ENCODE measurements at regions not wholly inside any gene's neighbourhood (a gene's known extent, or its start where the extent isn't known, plus 50 kb on each side); places are given as distances from the start of the nearest gene placed in this dataset.

DNA sequence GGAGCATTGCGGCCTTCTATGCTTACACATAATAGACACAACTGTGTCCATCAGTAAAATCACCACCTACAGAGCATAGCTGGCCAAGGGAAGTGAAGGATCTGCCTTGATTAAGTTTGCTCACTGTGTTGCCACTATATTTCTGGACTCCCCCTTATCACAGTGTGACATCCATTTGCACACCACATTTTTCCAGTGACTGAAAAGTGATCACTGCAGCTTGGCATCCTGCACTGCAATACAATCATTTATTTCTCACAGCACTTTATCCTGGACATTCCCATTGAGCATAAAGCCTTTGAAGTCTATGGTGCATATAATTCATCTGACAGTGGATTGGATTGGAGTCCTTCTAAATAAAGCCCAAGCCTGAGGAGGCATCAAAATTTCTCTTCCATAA, 217.2 kb downstream of the NOVA1 start:
- TF ChIP-seq, protein P1, sequence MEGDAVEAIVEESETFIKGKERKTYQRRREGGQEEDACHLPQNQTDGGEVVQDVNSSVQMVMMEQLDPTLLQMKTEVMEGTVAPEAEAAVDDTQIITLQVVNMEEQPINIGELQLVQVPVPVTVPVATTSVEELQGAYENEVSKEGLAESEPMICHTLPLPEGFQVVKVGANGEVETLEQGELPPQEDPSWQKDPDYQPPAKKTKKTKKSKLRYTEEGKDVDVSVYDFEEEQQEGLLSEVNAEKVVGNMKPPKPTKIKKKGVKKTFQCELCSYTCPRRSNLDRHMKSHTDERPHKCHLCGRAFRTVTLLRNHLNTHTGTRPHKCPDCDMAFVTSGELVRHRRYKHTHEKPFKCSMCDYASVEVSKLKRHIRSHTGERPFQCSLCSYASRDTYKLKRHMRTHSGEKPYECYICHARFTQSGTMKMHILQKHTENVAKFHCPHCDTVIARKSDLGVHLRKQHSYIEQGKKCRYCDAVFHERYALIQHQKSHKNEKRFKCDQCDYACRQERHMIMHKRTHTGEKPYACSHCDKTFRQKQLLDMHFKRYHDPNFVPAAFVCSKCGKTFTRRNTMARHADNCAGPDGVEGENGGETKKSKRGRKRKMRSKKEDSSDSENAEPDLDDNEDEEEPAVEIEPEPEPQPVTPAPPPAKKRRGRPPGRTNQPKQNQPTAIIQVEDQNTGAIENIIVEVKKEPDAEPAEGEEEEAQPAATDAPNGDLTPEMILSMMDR (conservative IDR thresholded peaks at IDR 0.05) = no peak
- no peak overlapping the region for H3K27ac ChIP-seq

GRCh38 chr14:26379951-26380350, 217.9 kb downstream of the NOVA1 start:
- TF ChIP-seq, protein P1 (conservative IDR thresholded peaks at IDR 0.05) = no peak

GRCh38 chr14:26377150-26377549, 220.7 kb downstream of the NOVA1 start:
- no peak overlapping the region for H3K27ac ChIP-seq
- TF ChIP-seq, protein P1 (conservative IDR thresholded peaks at IDR 0.05) = no peak

More at GRCh38 chr14:26379951-26380350, 217.9 kb downstream of the NOVA1 start:
- H3K27ac ChIP-seq = no peak overlapping the region

- TF ChIP-seq, protein P1 (conservative IDR thresholded peaks at IDR 0.05) = no peak
- no peak overlapping the region for H3K27ac ChIP-seq
Measured at GRCh38 chr14:26370115-26370514, 227.7 kb downstream of the NOVA1 start.

GRCh38 chr14:26363689-26364088, 234.1 kb downstream of the NOVA1 start:
- no peak overlapping the region for H3K27ac ChIP-seq
- TF ChIP-seq, protein P1 (conservative IDR thresholded peaks at IDR 0.05) = no peak

GRCh38 chr14:26344596-26344995, 253.2 kb downstream of the NOVA1 start:
- TF ChIP-seq, protein P1 (conservative IDR thresholded peaks at IDR 0.05) = no peak
- H3K27ac ChIP-seq = no peak overlapping the region

DNA sequence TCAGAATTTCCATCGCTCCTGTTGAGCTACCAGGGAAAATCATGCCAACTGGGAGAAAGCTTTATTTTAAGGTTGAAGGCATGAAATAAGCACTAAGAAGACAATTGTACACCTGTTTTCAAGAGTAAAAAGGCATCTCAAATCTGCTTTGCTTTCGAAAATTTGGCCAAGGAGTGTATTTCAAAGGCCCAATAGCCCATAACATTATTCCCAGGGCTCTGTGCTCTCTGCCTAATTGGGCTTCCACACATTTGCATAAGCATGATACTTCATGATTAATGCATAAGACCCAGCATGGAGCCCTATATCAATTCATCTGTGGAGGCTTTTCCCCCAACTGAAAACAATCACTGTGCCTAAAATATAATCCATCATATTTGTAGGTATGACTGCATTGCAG, 258.5 kb downstream of the NOVA1 start:
- no peak overlapping the region for H3K27ac ChIP-seq
- TF ChIP-seq, protein P1 (conservative IDR thresholded peaks at IDR 0.05) = no peak

DNA sequence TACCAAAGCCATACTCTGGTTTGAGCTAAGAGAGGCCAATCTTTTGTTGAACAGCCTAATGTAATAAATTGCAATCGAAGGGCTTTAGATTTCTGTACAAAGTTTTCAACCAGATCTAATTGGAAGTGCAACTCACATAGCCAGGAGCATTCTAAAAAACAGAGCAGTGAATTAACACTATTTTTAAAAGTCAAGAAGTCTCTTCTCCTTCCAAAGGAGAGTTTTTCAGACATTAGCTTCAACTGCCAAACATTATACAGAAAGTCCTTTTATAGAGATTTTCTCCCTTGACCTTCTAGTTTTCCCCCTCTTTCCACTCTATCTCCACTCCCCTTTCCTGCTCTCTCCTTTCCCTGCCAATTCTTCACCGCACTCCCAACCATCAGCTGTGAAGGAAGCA, 259.6 kb downstream of the NOVA1 start:
- H3K27ac ChIP-seq = no peak overlapping the region
- TF ChIP-seq, protein P1 (conservative IDR thresholded peaks at IDR 0.05) = no peak

Data from VCaP (cell line).